ENCODE measurements at regions not wholly inside any gene's neighbourhood (a gene's known extent, or its start where the extent isn't known, plus 50 kb on each side); places are given as distances from the start of the nearest gene placed in this dataset.

GRCh38 chr13:106010836-106011235 is 524.6 kb downstream of the EFNB2 start:
- no peak for DNase-seq

DNA sequence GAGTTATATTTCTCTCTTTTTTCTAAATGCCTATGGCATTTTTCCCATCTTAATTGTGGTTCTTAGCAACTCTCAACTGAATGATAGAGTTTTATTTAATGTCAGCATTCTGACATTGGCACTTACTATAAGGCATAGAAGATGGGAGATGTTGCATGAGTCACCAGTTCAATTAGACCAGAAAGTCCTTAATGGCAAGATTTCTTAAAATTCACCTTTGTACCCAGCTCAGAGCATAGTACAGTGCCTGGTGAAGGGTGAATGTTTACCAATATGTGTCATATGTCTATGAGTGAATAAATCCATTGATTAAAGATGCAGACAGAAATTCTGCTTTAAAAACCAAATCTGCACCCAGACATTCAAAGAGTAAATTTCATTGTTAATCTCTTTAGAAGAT is 526.9 kb downstream of the EFNB2 start:
- no peak for DNase-seq

- no peak for DNase-seq
Measured at GRCh38 chr13:106007156-106007555, 528.3 kb downstream of the EFNB2 start.

DNA sequence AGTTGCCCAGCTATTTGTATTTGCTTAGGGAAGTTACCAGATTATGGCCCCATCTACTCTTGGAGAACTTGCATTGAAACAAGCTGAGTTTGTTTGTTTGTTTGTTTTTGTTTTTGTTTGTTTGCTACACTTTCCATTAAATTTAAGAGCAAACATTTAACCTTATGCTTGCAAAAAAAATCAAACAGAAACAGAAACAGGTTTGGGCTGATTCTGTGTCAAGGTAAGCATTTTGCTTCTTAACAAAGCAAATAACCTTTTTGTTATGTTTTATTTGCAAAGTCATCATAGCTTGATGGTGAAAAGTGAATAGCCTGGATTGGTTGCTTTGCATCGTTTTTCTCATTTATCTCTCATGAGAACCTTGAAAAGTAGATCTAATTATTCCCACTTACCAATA is 531.8 kb downstream of the EFNB2 start:
- DNase-seq, result no peak

DNA sequence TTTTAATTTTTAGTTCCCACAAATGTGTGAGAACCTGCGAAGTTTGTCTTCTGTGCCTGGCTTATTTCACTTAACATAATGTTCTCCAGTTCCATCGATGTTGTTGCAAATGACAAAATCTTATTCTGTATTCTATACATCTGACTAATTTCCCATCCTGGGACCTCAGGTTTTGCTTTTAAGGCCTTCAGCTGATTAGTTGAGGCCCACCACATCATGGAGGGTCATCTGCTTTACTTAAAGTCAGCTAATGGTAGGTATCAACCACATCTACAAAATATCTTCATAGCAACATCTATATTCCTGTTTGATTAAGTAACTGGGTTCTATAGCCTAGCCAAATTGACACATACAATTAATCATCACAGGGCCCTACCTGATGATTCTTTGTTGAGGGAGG is 534.0 kb downstream of the EFNB2 start:
- no peak for DNase-seq

GRCh38 chr13:105997581-105998550 is 537.6 kb downstream of the EFNB2 start:
- no peak for DNase-seq

- no peak for DNase-seq
Measured at GRCh38 chr13:105996391-105997025, 539.0 kb downstream of the EFNB2 start.

- no peak for DNase-seq
Measured at GRCh38 chr13:105994340-105994739, 541.1 kb downstream of the EFNB2 start.

DNA sequence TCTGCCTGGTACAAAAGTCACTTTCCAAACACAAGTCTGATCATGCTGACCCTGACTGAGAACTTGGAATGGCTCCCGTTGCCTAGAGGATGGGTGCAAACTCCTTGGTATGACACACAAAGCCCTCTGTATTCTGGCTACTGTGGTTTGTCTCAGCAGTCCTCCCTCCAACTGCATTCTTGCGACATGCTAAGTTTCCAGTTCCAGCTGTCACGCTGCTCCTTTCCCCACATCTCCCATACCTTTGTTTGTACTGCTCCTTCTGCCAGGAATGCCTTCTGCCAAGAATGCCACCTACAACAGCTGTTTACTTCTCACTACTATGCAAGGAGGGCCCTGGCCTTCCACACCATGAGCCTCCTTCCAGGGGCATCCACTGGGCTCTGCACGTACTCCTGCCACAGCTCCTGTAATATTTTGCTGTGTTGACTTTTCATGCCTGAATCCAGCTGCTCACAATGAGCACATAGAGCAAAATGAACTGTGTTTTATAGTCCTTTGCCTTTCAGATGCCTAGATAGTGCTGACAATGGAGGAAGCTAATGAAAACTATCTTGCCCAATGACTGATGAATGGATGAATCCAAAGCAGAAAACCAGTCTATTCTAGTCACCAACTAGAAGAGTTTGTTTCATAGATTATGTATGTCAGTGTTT is 543.7 kb downstream of the EFNB2 start:
- peak; percentile 73 for DNase-seq

- no peak for DNase-seq
Measured at GRCh38 chr13:105991131-105991530, 544.3 kb downstream of the EFNB2 start.

- DNase-seq, result peak; percentile 54
Measured at GRCh38 chr13:105990256-105990958, 545.1 kb downstream of the EFNB2 start.

DNA sequence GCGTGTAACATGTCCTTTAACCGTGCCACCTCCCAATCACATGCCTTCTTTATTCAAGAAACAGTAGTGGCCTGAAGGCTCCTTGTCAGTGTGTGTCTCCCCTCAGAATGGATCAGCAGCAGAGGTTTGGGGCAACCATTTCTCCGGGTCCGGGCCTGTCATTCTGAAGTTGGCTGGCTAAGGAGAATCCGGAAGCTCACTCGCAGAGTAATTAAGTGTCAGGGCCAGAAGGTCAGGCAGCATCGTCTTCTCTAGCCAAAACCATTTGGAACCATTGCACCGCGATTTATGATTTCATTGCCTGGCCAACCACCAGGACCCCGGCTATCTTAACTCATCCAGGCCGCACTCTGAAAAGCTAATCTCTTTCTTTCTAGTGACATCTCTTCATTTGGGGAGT is 550.8 kb downstream of the EFNB2 start:
- no peak for DNase-seq

DNA sequence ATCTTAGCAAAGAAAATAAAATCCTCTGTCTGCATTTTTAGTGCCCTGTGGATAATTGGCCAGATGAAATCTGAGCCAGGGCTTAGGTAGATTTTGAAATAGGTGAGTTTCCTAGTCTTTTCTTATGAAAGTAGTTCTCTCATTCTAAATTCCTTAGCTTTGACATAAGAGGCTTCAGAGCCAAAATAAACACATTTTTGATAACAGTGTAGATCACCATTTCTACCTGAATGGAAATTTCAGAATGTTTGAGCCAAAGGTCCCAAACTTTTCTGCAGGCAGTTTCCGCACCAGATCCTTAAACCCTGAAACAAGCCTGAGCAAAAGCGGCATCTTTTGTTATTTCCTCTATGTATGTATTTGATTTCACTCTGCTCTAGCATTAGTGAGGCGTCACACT is 551.2 kb downstream of the EFNB2 start:
- DNase-seq, result no peak

DNA sequence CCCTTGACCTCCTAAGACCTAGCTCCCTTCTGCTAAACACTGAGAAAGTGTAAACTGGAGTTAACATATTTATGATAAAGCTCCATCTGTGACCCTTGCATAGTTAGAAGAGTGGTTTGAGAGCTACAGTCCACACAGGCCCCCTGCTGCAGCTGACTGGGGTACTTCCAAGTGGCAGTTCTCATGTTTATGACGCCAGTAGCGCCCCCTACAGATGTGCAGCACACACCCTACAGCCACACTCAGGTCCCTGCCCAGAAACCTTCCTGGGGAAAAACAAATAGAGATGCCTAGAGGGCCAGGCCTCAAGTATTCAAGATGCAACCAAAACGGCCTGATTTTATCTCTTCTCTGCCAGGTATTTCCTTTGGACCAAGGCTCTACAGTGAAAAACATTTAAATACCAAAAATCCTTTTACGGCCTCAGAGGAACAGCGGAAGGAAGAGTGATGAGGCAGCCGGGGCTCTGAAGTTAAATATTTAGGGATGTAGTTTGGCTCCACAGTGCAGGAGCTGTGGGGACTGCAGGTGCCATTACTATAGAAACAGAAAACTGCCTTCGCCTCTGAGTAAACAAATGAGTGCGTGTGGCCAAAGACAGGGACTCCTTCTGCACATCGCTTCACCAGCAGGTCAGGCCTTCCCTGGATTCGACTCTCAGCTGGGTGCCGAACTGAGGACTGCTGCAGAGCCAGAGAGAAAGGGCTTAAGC is 553.1 kb downstream of the EFNB2 start:
- no peak for DNase-seq

GRCh38 chr13:105979131-105980011 is 556.1 kb downstream of the EFNB2 start:
- no peak for DNase-seq

GRCh38 chr13:105974380-105974779 is 561.1 kb downstream of the EFNB2 start:
- no peak for DNase-seq

- DNase-seq, result no peak
Measured at GRCh38 chr13:105972811-105973590, 562.5 kb downstream of the EFNB2 start.

DNA sequence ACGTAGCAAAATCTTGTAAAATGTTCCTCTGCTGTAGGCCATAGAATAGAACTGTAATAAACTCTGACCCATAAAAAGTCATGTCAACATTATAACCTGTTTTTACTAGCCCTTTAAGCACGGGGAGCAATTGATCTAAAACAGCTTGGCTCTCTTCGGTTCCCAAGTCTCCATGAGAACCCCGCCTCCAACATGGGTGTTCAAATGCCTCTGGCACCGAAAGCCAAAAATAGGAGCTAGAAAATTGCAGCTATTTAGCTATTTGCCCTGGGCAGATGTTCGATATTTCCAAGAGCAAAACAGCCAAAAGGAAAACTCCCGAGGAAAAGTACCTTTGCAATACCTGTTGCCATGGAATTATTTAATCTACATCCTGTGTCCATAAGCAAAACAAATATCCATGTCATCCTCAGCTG is 563.1 kb downstream of the EFNB2 start:
- no peak for DNase-seq

GRCh38 chr13:105971738-105972137 is 563.7 kb downstream of the EFNB2 start:
- DNase-seq, result no peak

DNA sequence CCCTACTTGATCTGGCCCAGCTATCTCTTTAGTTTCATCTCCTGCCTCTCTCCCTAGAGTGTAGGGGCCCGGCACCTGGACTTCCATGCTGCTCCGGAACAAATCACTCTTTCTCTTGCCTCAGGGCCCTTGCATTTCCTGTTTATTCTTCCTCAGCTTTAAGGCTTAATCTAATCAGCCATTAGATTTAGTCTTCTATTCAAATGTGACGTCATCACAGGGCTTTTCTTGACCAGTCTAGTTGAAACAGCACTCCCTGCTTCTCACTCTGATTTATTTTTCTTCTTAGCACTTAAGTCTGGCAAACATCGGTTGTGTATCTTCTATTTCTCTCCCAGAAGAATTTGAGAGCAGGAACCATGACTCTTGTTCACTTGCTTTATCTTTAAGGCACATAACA is 564.1 kb downstream of the EFNB2 start:
- no peak for DNase-seq

GRCh38 chr13:105969761-105970160 is 565.7 kb downstream of the EFNB2 start:
- DNase-seq, result no peak

Data from MV-4-11 (cell line).